CD4-positive, alpha-beta T cell treated with Interleukin-17A for 4 hours (primary cell): ENCODE measurements at regions not wholly inside any gene's neighbourhood (a gene's known extent, or its start where the extent isn't known, plus 50 kb on each side); places are given as distances from the start of the nearest gene placed in this dataset.

Source experiments
- DNase-seq: peaks from one replicate; pipeline ENCODE4 v3.0.0-alpha.2; 2020; ENCODE audit warnings: mixed read lengths

GRCh38 chr21:16074950-16075489 lies 345.2 kb downstream of the USP25 start:
- DNase-seq, result no peak

GRCh38 chr21:16075649-16076282 lies 346.0 kb downstream of the USP25 start:
- DNase-seq, result no peak

- DNase-seq, result no peak
Observed at GRCh38 chr21:16076465-16076864, 346.7 kb downstream of the USP25 start.

- no peak for DNase-seq
Observed at GRCh38 chr21:16078382-16078781, 348.6 kb downstream of the USP25 start.

DNA sequence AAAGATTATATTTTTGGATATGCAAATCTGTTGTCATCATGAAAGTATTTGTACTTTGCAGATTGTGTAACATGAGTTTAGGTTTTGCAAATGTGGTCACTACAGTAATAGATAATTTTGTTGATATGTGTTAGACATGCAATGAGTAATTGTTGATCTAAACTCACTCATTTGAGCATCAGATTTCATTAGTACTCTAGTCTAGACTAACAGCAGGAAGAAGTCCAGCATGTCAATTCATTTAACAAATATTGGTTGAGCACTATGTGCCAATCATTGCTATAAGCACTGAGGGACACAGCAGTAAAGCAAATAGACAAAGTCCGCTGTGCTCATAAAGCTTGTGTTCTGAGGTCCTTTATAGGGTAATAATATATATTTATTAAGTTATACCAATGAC lies 350.0 kb downstream of the USP25 start:
- no peak for DNase-seq

- DNase-seq, result no peak
Observed at GRCh38 chr21:16081304-16081703, 351.5 kb downstream of the USP25 start.

DNA sequence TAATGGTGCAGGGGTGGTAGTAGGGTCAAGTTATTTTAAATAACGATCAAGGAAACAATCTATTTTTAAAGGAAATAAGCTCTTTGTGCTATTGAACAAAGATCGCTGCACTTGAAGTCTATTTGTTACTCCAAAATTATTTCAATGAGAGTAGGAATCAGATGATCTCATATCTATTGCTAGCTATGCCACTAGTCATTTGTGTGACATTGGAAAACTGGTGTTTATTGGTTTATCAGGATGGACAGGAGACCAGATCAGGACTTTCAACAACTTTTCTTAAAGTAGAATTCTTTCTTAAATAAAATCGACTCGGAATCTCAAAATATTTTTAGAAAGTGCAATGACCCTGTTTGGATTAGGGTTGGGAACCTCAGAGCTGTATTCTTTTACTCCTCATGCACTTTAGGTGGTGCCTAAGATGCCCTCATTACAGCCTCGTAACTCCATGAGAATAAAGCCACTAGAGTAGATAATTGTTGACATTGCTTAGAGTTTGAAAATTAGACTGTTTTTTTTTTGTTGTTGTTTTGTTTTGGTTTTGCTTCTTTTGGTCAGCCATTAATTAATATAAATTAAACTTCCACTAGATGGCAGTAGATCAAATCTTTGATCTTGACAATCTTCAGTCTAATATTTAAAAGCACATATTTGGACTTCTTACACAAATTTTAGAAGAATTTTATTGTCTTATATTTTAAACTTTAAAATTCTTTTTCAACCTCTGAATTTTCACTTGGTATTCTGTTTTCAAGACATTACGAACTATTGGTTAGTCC lies 352.4 kb downstream of the USP25 start:
- DNase-seq, result no peak

DNA sequence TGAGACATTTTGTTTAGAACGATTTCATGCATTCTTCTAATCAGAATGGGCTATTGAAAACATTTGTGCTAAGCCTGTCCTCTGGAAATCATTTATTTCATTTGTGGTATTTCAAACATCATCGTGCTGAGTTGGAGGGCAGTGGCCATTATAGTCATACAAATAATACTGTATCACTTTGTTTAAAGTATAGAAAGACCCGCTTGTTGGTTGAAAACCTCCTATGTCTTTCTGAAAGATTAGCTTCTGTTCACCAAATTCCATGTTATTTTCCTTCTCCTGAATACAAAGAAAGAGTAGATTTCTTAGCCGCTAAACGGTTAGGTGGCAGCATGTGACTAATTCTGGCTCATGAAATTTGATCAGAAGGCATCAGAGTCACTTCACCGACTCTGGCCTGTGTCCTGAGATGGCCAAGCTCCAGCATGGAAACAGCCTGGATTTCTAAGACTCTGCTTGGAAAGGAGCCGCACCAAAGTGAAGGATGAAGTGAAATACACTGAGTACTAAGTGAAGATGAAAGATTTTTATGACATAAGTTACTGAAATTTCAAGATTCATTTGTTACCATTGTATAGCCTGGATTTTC lies 355.1 kb downstream of the USP25 start:
- no peak for DNase-seq

GRCh38 chr21:16085421-16085820 lies 355.6 kb downstream of the USP25 start:
- DNase-seq, result no peak

DNA sequence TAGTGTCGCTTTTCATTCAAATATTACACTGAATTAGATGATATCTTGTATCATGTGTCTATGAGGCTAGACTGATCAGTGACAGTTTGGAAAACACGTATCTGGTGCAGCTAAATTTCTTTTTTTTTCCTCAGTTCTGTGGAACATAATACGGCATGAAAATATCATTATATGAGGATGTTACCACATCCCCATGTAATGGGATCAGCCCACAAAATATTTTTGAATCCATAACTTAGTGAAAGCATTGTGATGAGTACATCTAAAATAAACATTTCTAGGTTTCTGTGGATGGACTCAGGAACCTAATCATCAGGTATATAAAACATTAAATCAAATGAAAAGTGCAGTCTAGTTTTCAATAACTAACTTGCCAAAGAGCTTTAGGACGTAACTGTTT lies 356.3 kb downstream of the USP25 start:
- DNase-seq, result no peak

GRCh38 chr21:16086936-16087335 lies 357.2 kb downstream of the USP25 start:
- no peak for DNase-seq

DNA sequence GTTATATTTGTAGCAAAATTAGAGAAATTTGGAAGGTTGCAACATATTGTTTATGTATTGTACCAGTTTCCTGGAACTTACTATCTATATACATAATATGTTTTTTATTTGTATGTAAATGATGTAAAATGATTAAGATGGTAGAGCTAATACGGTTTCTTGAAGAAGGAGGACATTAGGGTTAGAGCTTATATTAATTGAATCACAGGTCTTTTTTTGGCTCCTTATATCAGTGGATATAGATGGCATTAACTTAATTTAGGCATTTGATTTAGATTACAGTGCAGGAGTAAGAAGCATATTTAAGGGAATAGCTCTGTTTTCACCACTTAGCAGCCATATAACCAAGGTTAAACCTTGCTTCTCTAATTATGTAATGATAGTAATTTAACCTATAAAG lies 357.7 kb downstream of the USP25 start:
- DNase-seq, result no peak

DNA sequence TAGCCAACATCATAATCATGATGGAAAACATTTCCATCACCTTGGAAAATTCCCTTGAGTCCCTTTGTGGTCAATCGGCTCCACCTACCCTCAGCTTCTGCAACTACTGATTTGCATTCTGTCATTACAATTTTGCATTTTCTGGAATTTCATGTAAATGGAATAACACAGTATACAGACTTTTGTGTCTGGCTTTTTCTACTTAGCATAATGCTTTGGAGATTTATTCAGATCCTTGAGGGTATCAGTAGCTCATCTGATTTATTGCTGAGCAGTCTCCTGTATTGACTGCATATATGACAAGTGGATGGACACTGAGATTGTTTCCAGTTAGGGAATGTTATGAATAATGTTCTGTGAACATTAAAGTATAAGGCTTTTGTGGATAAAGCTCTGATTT lies 358.3 kb downstream of the USP25 start:
- DNase-seq, result no peak

DNA sequence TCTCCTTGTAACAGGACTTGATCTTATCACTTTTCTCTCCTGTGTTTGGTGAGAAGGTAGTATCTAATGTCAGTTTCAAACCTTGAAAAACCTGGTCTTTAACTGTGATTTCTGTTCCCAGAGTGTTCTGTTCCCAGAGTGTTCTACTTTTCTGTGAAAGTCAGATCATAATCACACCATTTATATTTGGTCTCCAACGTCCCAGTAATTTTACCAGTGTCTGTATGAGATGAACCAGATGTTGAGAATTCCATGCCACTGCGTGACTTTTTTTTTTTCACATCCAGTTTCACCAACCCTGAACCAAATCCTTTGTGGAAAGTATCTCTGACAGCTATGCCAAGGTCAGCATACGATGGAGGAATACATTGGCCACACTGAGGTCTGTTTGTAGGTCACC lies 365.2 kb downstream of the USP25 start:
- no peak for DNase-seq

- no peak for DNase-seq
Observed at GRCh38 chr21:16096988-16097387, 367.2 kb downstream of the USP25 start.

DNA sequence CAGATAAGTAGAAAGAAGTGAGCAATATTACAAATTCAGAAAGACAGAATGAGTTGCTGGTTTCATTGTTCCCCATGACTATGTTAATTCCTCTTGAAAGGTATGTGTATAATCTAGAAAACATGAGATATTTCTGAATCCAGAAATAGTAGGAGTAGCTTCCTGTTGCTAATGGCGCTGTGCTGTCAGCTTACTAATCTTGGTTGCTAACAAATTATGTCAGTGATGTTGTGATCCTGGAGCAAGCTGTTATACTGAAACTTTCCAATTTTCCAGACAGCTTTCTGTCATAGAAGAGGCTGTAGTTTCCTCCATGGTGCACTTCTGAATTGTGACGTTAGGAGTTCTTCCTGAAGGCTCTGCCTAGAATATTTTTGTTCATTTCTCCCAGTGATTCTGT lies 372.3 kb downstream of the USP25 start:
- DNase-seq, result no peak

DNA sequence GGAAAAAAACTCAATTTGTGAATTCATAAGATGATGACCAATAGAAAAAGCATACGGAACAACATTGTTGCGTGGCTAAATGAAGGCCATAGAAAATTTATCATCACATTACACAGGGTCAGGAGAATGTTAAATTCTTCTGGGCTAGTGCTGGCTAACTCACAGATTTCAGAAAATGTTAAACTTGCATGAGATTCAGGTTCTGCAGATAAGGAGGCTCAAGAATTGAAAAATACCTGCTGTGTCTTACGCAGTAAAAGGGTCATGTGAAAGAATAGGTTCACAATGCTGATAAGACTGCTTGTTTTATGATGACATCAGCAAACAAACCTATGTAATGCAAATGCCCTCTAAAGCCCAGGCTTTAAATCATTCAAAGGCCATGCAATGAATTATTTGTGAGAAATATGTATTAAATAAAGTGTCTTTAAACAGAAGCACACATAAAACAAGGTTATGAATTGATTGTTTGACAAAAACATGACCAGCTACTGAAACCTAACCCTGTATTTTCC lies 378.8 kb downstream of the USP25 start:
- no peak for DNase-seq

DNA sequence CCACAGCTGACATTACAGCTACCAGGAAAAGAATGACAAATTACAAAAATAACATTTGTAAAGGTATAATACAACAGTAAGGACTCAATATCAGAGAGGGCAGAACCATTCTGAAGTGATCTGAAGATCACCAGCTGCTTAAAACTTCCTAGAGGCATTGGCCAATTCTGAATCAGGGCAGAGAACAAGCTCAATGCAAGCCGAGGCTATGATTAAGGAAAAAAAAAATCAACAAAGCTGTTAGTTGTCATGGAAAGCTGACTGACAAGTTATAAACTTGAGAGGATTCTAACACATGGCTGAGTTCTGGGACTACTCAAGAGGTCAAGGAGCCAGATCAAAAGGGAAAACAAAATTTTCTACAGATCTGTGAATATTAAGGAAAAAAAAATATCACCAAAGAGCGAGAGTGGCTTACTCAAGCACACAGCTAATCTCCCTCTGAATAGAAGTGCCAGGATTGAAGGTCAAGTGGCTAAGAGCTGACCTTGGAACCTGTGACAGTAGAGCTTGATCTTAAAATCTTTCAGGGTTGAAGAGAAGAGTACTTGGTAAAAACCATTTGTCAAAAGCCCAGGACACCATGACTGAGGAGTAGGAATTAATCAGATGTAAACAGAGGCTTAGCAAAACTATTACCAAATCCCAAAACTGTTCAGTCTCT lies 383.4 kb downstream of the USP25 start:
- DNase-seq, result no peak

DNA sequence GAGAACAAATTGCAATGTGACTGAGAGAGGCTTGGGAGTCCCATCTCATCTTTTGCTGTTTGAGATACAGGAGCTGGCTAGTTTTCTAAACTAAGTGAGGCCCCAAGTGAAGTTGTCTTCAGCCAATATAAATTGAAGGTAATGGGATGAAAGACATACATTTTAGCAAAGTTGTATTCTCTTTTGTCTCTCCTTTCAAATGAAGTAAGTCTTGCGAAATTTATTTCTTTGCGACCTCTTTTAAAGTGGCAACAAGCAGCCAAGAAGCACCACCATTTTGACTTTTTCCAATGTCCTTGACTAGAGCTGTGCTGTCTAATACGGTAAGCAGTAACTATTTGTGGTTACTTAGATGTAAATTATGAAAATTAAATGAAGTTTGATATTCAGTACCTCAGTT lies 385.7 kb downstream of the USP25 start:
- no peak for DNase-seq

GRCh38 chr21:16116069-16116468 lies 386.3 kb downstream of the USP25 start:
- DNase-seq, result no peak

GRCh38 chr21:16116798-16117197 lies 387.0 kb downstream of the USP25 start:
- no peak for DNase-seq

DNA sequence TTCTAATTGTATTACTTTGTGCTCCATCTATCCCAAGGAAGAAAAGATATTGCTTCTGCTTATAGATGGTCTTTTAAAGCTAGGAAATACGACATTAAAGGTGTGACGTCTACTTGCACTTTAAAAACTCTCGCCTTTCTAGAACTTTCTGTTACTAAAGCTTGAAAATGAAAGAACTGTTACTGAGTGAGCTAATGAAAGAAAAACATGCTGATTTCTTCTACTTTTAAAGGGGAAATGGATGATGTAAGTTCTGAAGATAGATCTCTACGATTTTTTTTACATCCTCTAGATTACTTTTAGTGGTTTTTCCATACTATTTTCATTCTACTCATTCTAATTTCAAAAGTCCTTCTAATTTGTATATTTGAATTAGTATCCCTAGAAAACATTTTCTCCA lies 387.5 kb downstream of the USP25 start:
- DNase-seq, result no peak

- DNase-seq, result no peak
Observed at GRCh38 chr21:16117851-16118590, 388.2 kb downstream of the USP25 start.
